Endothelial cell of umbilical vein (primary cell): ENCODE measurements at regions not wholly inside any gene's neighbourhood (a gene's known extent, or its start where the extent isn't known, plus 50 kb on each side); places are given as distances from the start of the nearest gene placed in this dataset.

Experiments used
- CTCF ChIP-seq, 2 donors: IDR thresholded peaks; 1 replicate in 1 of 2; 2 replicates in 1 of 2; pipeline ENCODE4 v1.5.1; 2011; ENCODE audit warnings: low read length in 2 of 2, mild to moderate bottlenecking in 2 of 2, moderate library complexity in 2 of 2, control low read depth in 1 of 2, inconsistent platforms in 1 of 2, low read depth in 1 of 2; ENCODE audit not compliant: insufficient read depth in 1 of 2; ENCODE audit errors: extremely low read depth in 1 of 2
- EZH2 ChIP-seq: IDR thresholded peaks from 2 replicates; pipeline ENCODE4 v1.6.1; 2012; ENCODE audit warnings: borderline replicate concordance, low read depth, mild to moderate bottlenecking, moderate library complexity, low read length, inconsistent platforms; ENCODE audit not compliant: severe bottlenecking
- GATA2 ChIP-seq: IDR thresholded peaks from 2 replicates; pipeline ENCODE4 v1.7.0; 2011; ENCODE audit warnings: low read depth, mild to moderate bottlenecking, moderate library complexity, mixed read lengths, low read length; ENCODE audit not compliant: insufficient read length, insufficient read depth
- JUN ChIP-seq: IDR thresholded peaks from 2 replicates; pipeline ENCODE4 v1.6.1; 2011; ENCODE audit warnings: borderline replicate concordance, low read depth; ENCODE audit not compliant: insufficient read length, insufficient read depth
- MAX ChIP-seq: IDR thresholded peaks from 2 replicates; pipeline ENCODE4 v1.6.1; 2011; ENCODE audit not compliant: insufficient read depth, insufficient read length
- MYC ChIP-seq: IDR thresholded peaks from one replicate; pipeline ENCODE4 v1.6.1; 2011; ENCODE audit warnings: mild to moderate bottlenecking, low read depth, low read length
- POLR2A ChIP-seq: IDR thresholded peaks from 2 replicates; pipeline ENCODE4 v1.6.1; 2012; ENCODE audit warnings: low read depth, mild to moderate bottlenecking, control low read depth, low read length
- POLR2AphosphoS5 ChIP-seq: IDR thresholded peaks from 2 replicates; pipeline ENCODE4 v1.6.1; 2012; ENCODE audit warnings: low read depth, mild to moderate bottlenecking, control low read depth, low read length, moderate library complexity; ENCODE audit not compliant: insufficient read depth

GRCh38 chr3:189563853-189564563 is 67.2 kb upstream of the TP63 start:
- TF ChIP-seq CTCF (IDR thresholded peaks at IDR 0.05; ENCODE audit: extremely low read depth in 1 of 2, insufficient read depth in 1 of 2, low read depth in 1 of 2, low read length in 2 of 2) = no peak
- TF ChIP-seq MAX = no peak
- TF ChIP-seq POLR2AphosphoS5 = no peak
- no peak for TF ChIP-seq POLR2A
- TF ChIP-seq JUN = no peak
- TF ChIP-seq EZH2 = no peak
- TF ChIP-seq MYC = no peak
- TF ChIP-seq GATA2 = no peak
